IPS-20b (cell line): ENCODE measurements at regions not wholly inside any gene's neighbourhood (a gene's known extent, or its start where the extent isn't known, plus 50 kb on each side); places are given as distances from the start of the nearest gene placed in this dataset.
"Not testable (repeated sequence)": the region's sequence is repeated elsewhere in the genome, so short reads cannot be mapped to it uniquely, and the experiment has no call there.

Source experiments
- H3K27ac ChIP-seq: one replicate; pipeline ENCODE4 v1.5.1; 2013; ENCODE audit warnings: low read length
- H3K27me3 ChIP-seq: 2 replicates; pipeline ENCODE4 v1.6.1; 2013; ENCODE audit warnings: mild to moderate bottlenecking, low read length, inconsistent platforms; ENCODE audit not compliant: insufficient read depth
- H3K36me3 ChIP-seq: 2 replicates; pipeline ENCODE4 v1.6.1; 2013; ENCODE audit warnings: low read depth, mild to moderate bottlenecking, inconsistent platforms, low read length, moderate library complexity; ENCODE audit not compliant: insufficient read depth
- H3K4me1 ChIP-seq: 2 replicates; pipeline ENCODE4 v1.6.1; 2013; ENCODE audit warnings: mild to moderate bottlenecking, control low read depth, inconsistent platforms, low read length, moderate library complexity; ENCODE audit not compliant: insufficient read depth
- H3K4me3 ChIP-seq: 2 replicates; pipeline ENCODE4 v1.5.1; 2013; ENCODE audit warnings: mild to moderate bottlenecking, low read length, inconsistent platforms
- H3K9ac ChIP-seq: 2 replicates; pipeline ENCODE4 v1.6.1; 2013; ENCODE audit warnings: low read depth, mild to moderate bottlenecking, inconsistent platforms, low read length, moderate library complexity
- H3K9me3 ChIP-seq: 2 replicates; pipeline ENCODE4 v1.6.1; 2013; ENCODE audit warnings: mild to moderate bottlenecking, low read depth, low read length, inconsistent platforms; ENCODE audit not compliant: insufficient read depth

- H3K4me3 ChIP-seq = no peak overlapping the region
- H3K27ac ChIP-seq = no peak overlapping the region
- no peaks in the 10 kb centered on the region for H3K27me3 ChIP-seq
- no peaks in the 10 kb centered on the region for H3K9me3 ChIP-seq
- H3K36me3 ChIP-seq = no peaks in the 10 kb centered on the region
- no peak overlapping the region for H3K9ac ChIP-seq
- H3K4me1 ChIP-seq = no peaks in the 10 kb centered on the region
Observed at GRCh38 chr5:164317676-164318075, 812.3 kb downstream of the MAT2B start.

GRCh38 chr5:164319161-164319560 is 813.7 kb downstream of the MAT2B start:
- no peaks in the 10 kb centered on the region for H3K36me3 ChIP-seq
- no peak overlapping the region for H3K9ac ChIP-seq
- H3K9me3 ChIP-seq = no peaks in the 10 kb centered on the region
- no peak overlapping the region for H3K27ac ChIP-seq
- no peaks in the 10 kb centered on the region for H3K4me1 ChIP-seq
- no peaks in the 10 kb centered on the region for H3K27me3 ChIP-seq
- no peak overlapping the region for H3K4me3 ChIP-seq

- H3K27me3 ChIP-seq = no peaks in the 10 kb centered on the region
- H3K4me1 ChIP-seq = no peaks in the 10 kb centered on the region
- H3K27ac ChIP-seq = no peak overlapping the region
- no peaks in the 10 kb centered on the region for H3K36me3 ChIP-seq
- no peak overlapping the region for H3K9ac ChIP-seq
- H3K9me3 ChIP-seq = peaks cover 17% of the 10 kb centered on the region
- H3K4me3 ChIP-seq = no peak overlapping the region
Observed at GRCh38 chr5:164324239-164324638, 818.8 kb downstream of the MAT2B start.

- peaks cover 17% of the 10 kb centered on the region for H3K9me3 ChIP-seq
Observed at GRCh38 chr5:164326219-164326618, 820.8 kb downstream of the MAT2B start.

GRCh38 chr5:164327166-164327565 is 821.7 kb downstream of the MAT2B start:
- not testable (repeated sequence) for H3K27me3 ChIP-seq, H3K27ac ChIP-seq, H3K4me3 ChIP-seq, H3K36me3 ChIP-seq, H3K9ac ChIP-seq, H3K4me1 ChIP-seq
- peaks cover 17% of the 10 kb centered on the region for H3K9me3 ChIP-seq

More at GRCh38 chr5:164326219-164326618, 820.8 kb downstream of the MAT2B start:
- Histone ChIP-seq H3K9ac (no peak overlapping the region), H3K4me3 (no peak overlapping the region), H3K4me1 (no peaks in the 10 kb centered on the region), H3K36me3 (no peaks in the 10 kb centered on the region), H3K27me3 (no peaks in the 10 kb centered on the region), H3K27ac (no peak overlapping the region)

- Histone ChIP-seq H3K36me3 (no peaks in the 10 kb centered on the region), H3K27me3 (no peaks in the 10 kb centered on the region), H3K4me3 (no peak overlapping the region), H3K9me3 (0 out of 2 replicates have a peak, but pooled peaks cover 4% of the 10 kb centered on the region), H3K9ac (no peak overlapping the region), H3K4me1 (no peaks in the 10 kb centered on the region), H3K27ac (no peak overlapping the region)
Observed at GRCh38 chr5:164332349-164333196, 827.2 kb downstream of the MAT2B start.

- H3K4me1 ChIP-seq = no peaks in the 10 kb centered on the region
- H3K9me3 ChIP-seq = no peaks in the 10 kb centered on the region
- H3K4me3 ChIP-seq = no peak overlapping the region
- no peaks in the 10 kb centered on the region for H3K36me3 ChIP-seq
- H3K27me3 ChIP-seq = no peaks in the 10 kb centered on the region
- no peak overlapping the region for H3K27ac ChIP-seq
- H3K9ac ChIP-seq = no peak overlapping the region
Observed at GRCh38 chr5:164335837-164336236, 830.4 kb downstream of the MAT2B start.

GRCh38 chr5:164336276-164336675 is 830.9 kb downstream of the MAT2B start:
- no peaks in the 10 kb centered on the region for H3K27me3 ChIP-seq
- no peak overlapping the region for H3K27ac ChIP-seq
- no peak overlapping the region for H3K4me3 ChIP-seq
- no peaks in the 10 kb centered on the region for H3K36me3 ChIP-seq
- H3K9me3 ChIP-seq = no peaks in the 10 kb centered on the region
- no peak overlapping the region for H3K9ac ChIP-seq
- no peaks in the 10 kb centered on the region for H3K4me1 ChIP-seq

GRCh38 chr5:164336906-164337305 is 831.5 kb downstream of the MAT2B start:
- H3K27me3 ChIP-seq = no peaks in the 10 kb centered on the region
- no peaks in the 10 kb centered on the region for H3K36me3 ChIP-seq
- no peak overlapping the region for H3K9ac ChIP-seq
- no peak overlapping the region for H3K27ac ChIP-seq
- H3K4me3 ChIP-seq = no peak overlapping the region
- H3K4me1 ChIP-seq = no peaks in the 10 kb centered on the region
- no peaks in the 10 kb centered on the region for H3K9me3 ChIP-seq

- Histone ChIP-seq H3K4me1 (no peaks in the 10 kb centered on the region), H3K27ac (no peak overlapping the region), H3K27me3 (no peaks in the 10 kb centered on the region), H3K9me3 (no peaks in the 10 kb centered on the region), H3K9ac (no peak overlapping the region), H3K4me3 (no peak overlapping the region), H3K36me3 (no peaks in the 10 kb centered on the region)
Observed at GRCh38 chr5:164341056-164341619, 835.7 kb downstream of the MAT2B start.

GRCh38 chr5:164345173-164345849 is 839.9 kb downstream of the MAT2B start:
- no peaks in the 10 kb centered on the region for H3K9me3 ChIP-seq
- H3K4me1 ChIP-seq = no peaks in the 10 kb centered on the region
- no peak overlapping the region for H3K9ac ChIP-seq
- no peak overlapping the region for H3K4me3 ChIP-seq
- no peaks in the 10 kb centered on the region for H3K36me3 ChIP-seq
- no peaks in the 10 kb centered on the region for H3K27me3 ChIP-seq
- no peak overlapping the region for H3K27ac ChIP-seq

- Histone ChIP-seq H3K4me1 (no peaks in the 10 kb centered on the region), H3K9me3 (no peaks in the 10 kb centered on the region), H3K36me3 (no peaks in the 10 kb centered on the region), H3K4me3 (no peak overlapping the region), H3K27me3 (no peaks in the 10 kb centered on the region), H3K9ac (no peak overlapping the region), H3K27ac (no peak overlapping the region)
Observed at GRCh38 chr5:164345853-164346252, 840.4 kb downstream of the MAT2B start.
